Left ventricle myocardium inferior (tissue), 1 donor: ENCODE measurements at regions not wholly inside any gene's neighbourhood (a gene's known extent, or its start where the extent isn't known, plus 50 kb on each side); places are given as distances from the start of the nearest gene placed in this dataset.

Experiments used
- DNase-seq: peaks from one replicate; pipeline ENCODE4 v3.0.0-alpha.2; 2020
- H3K27ac ChIP-seq: fragments of 200-600 bp; replicated peaks from 2 replicates; pipeline ENCODE4 v1.8.0; 2021
- H3K27me3 ChIP-seq: fragments of 200-600 bp; 2 replicates; pipeline ENCODE4 v1.8.0; 2021; ENCODE audit warnings: low read depth
- H3K36me3 ChIP-seq: fragments of 200-600 bp; 2 replicates; pipeline ENCODE4 v1.8.0; 2021
- H3K4me1 ChIP-seq: fragments of 200-600 bp; 2 replicates; pipeline ENCODE4 v1.8.0; 2021
- H3K4me3 ChIP-seq: fragments of 200-600 bp; 2 replicates; pipeline ENCODE4 v1.8.0; 2021; ENCODE audit warnings: mild to moderate bottlenecking, moderate library complexity
- H3K9me3 ChIP-seq: fragments of 200-600 bp; replicated peaks from 2 replicates; pipeline ENCODE4 v1.8.0; 2021
- intact Hi-C: fragments of 100-400 bp; cut with micrococcal nuclease; formaldehyde crosslinking; loops from one replicate; pipeline ENCODE4 v1.11.0; 2022
- TF ChIP-seq, protein P1 (sequence below): fragments of 200-600 bp; IDR thresholded peaks from 2 replicates; pipeline ENCODE4 v1.8.0; 2021; ENCODE audit warnings: antibody characterized with exemption, mild to moderate bottlenecking, borderline replicate concordance
- donor health status: DM: no; HTN: yes; CAD: no; lungs with severe emphysema.

- no peaks in the 10 kb centered on the region for H3K4me1 ChIP-seq
- DNase-seq = no peak
- H3K27me3 ChIP-seq = peaks cover 77% of the 10 kb centered on the region
- no peak overlapping the region for H3K4me3 ChIP-seq
- H3K27ac ChIP-seq = no peak overlapping the region
- intact Hi-C loops = no loop called here
- no peaks in the 10 kb centered on the region for H3K36me3 ChIP-seq
- TF ChIP-seq, protein P1, sequence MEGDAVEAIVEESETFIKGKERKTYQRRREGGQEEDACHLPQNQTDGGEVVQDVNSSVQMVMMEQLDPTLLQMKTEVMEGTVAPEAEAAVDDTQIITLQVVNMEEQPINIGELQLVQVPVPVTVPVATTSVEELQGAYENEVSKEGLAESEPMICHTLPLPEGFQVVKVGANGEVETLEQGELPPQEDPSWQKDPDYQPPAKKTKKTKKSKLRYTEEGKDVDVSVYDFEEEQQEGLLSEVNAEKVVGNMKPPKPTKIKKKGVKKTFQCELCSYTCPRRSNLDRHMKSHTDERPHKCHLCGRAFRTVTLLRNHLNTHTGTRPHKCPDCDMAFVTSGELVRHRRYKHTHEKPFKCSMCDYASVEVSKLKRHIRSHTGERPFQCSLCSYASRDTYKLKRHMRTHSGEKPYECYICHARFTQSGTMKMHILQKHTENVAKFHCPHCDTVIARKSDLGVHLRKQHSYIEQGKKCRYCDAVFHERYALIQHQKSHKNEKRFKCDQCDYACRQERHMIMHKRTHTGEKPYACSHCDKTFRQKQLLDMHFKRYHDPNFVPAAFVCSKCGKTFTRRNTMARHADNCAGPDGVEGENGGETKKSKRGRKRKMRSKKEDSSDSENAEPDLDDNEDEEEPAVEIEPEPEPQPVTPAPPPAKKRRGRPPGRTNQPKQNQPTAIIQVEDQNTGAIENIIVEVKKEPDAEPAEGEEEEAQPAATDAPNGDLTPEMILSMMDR = no peak
- H3K9me3 ChIP-seq = no peaks in the 10 kb centered on the region
These were observed 96.2 kb upstream of the SYT13 start for GRCh38 chr11:45382133-45382878.

DNA sequence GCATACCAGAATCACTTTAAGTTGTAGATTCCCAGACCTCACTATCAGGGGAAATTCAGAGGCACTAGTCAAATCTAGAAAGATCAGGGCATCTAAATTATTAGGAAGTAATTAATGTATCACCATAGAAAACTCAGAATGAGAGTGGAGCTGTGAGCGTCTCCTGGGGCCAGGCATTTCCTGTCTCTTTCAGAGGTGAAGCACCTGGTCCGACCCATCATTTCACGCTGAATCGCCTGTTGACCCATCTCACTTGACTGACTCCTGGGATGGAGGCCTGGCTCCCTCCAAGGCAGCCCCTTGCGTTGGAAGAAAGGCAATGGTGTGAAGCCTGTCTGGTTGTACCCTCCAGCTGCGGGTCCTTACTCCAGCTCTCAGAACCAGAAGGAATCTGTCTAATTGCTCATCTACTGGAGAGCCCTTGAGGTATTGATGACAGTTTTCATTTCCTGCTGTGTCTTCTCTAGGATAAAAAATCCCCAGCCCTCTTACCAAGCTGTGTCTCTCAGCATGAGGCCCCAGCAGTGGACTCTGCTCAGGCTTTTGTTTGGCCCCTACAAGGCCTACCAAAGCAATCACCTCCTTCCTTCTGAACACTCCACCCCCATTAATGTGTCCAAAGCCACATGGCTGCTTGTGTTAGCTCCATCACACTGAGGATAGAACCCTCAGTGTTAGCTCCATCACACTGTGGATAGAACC lies 93.2 kb upstream of the SYT13 start:
- intact Hi-C loops = loop anchor here (10.0 kb wide), 1 partner anchor 395 kb away; no protein-coding TSS in a partner anchor
- H3K9me3 ChIP-seq = no peaks in the 10 kb centered on the region

DNA sequence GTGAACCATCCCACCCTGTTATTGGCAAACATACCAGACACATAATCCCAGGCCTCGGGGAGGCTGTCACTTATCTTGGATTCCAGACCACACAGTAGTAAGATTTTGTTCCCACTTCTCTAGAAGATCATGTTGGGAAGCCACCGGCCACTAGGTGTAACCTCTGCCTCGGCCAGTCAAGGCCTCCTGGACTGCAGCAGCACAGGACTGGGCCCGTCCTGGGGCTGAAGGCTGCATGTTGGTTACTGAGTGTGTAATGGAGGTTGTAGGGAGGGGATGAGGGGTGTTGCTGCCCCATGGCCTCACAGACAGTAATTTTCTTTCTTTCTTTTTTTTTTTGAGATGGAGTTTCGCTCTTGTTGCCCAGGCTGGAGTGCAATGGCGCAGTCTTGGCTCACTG lies 92.4 kb upstream of the SYT13 start:
- Histone ChIP-seq H3K27me3 (peaks cover 53% of the 10 kb centered on the region), H3K9me3 (no peaks in the 10 kb centered on the region), H3K36me3 (no peaks in the 10 kb centered on the region), H3K4me1 (no peaks in the 10 kb centered on the region), H3K27ac (no peak overlapping the region), H3K4me3 (no peak overlapping the region)
- TF ChIP-seq, protein P1 = no peak
- intact Hi-C loops = loop anchor here (10.0 kb wide), 1 partner anchor 396 kb away; no protein-coding TSS in a partner anchor
- no peak for DNase-seq

More for the DNA sequence above, 93.2 kb upstream of the SYT13 start:
- TF ChIP-seq, protein P1 = no peak
- Histone ChIP-seq H3K27ac (no peak overlapping the region), H3K4me1 (no peaks in the 10 kb centered on the region), H3K27me3 (peaks cover 61% of the 10 kb centered on the region), H3K36me3 (no peaks in the 10 kb centered on the region), H3K4me3 (no peak overlapping the region)
- no peak for DNase-seq

DNA sequence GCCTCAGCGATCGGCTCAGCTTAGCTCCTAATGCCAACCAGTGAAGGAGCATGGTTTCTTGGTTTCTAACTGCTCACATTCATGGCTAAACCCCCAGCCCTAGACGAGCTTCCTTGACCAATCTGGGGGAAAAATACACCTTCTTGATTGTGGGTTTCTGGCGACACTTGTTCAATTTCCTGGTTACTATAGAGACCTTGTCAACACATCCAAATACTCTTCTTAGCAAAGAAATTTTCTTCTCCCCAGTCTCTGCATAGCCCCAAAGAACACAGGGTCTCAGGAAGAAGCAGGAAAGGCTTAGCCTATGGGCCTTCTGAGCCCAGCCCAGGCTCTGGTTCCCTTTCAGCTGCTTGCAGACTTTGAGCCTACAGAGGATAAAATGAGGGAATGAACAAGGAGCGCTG lies 88.5 kb upstream of the SYT13 start:
- no peak for DNase-seq
- Histone ChIP-seq H3K27ac (no peak overlapping the region), H3K36me3 (no peaks in the 10 kb centered on the region), H3K4me1 (peaks cover 9% of the 10 kb centered on the region), H3K9me3 (no peaks in the 10 kb centered on the region), H3K27me3 (peaks cover 41% of the 10 kb centered on the region), H3K4me3 (no peak overlapping the region)
- TF ChIP-seq, protein P1 = no peak
- intact Hi-C loops = loop anchor here (10.0 kb wide), 1 partner anchor 400 kb away; no protein-coding TSS in a partner anchor

GRCh38 chr11:45374130-45374529 lies 88.0 kb upstream of the SYT13 start:
- TF ChIP-seq, protein P1 = no peak
- H3K36me3 ChIP-seq = no peaks in the 10 kb centered on the region
- no peaks in the 10 kb centered on the region for H3K9me3 ChIP-seq
- H3K4me1 ChIP-seq = peaks cover 9% of the 10 kb centered on the region
- H3K27ac ChIP-seq = no peak overlapping the region
- H3K27me3 ChIP-seq = peaks cover 40% of the 10 kb centered on the region
- intact Hi-C loops = loop anchor here (10.0 kb wide), 1 partner anchor 401 kb away; no protein-coding TSS in a partner anchor
- DNase-seq = no peak
- no peak overlapping the region for H3K4me3 ChIP-seq
